Islet precursor cell (in vitro differentiated cells): ENCODE measurements at regions not wholly inside any gene's neighbourhood (a gene's known extent, or its start where the extent isn't known, plus 50 kb on each side); places are given as distances from the start of the nearest gene placed in this dataset.

ENCODE experiments used
- DNase-seq: peaks from one replicate; pipeline ENCODE4 v3.0.0-alpha.2; 2018

DNA sequence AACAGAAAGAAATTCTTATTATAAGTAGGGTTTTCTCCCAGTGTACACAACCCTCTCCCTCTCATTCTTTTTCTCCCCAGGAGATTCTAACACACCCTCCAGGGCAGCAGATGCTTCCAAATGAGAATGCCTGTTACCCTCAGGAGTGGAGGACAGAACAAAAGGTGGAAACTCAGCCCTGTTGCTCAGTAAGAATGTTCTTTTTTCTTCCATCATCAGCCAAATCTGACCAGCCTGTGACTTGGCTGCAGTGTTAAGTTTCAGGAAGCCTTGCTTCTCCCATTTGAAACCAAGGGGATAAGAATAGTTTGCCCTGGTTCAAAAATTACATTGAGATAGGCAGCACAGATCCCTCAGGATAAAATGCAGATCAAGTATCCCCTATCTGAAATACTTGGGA, 77.5 kb upstream of the EEPD1 start:
- DNase-seq, result no peak

DNA sequence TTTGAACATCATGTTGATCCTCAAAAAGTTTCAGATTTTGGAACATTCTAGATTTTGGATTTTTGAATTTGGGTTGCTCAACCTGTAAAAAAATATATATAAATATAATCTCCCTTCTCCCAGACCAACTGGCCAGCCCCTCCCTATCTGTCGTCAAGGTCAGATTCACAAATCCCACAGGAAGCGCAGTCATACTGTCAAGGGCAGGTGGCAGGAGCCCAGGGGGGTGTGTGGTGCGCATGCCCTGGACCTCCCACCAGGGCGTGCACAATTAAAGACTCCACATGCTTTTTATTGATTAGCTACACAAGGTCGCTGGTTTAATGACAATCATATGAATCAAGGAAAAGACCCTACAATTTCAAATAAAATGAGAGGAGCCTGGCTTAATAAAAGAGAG, 77.0 kb upstream of the EEPD1 start:
- no peak for DNase-seq

DNA sequence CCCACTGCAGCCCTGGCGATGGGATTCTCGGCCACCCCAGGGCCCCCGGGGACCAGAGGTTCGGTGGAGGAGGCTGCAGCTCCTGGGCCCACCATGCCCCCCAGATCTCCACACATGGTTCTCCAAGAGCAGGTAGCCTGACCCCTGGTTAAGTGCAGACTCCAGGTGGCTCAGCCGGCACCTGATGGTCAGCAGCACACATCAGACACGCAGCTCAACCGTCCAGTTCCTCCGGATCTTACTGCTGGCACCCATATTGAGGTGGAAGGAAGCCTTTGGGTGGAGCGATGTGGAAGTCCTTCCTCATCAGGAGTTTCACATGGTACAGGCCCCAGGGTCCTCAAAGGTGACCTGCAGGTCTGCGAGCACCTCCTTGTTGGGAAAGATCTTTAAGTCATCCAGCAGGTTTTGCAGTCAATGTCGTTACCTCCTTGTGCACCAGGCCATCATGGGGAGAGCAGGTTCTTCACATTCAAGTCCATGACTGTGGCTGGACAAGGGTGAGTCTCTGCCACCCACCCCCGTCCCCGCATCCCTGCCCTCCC, 74.2 kb upstream of the EEPD1 start:
- no peak for DNase-seq

DNA sequence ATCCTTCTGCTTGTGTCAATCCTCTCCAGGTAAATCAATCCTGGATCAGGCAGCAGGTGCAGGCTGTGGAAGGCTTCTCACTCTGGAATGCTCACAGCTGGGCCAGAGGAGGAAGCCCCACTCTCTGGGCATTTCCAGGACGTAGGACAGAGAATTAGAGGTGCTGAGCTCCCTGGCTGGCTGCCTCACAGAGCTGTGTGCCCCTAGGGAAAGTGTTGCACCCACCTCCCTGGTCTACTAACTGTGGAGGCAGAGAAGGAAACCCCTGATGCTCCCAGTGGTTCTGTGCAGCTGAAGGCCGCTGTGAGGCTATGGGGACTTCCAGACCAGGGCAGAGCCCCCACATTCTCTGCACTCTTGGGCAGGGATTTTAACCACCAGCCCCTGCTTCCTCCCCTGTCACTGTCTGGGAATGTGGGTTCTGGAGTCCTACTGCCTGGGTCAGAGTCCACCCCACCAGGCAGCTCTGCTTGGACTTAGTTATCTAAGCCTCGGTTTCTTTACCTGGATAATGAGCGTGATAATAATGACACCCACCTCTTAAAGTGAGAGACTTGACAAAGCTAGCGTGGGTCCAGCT, 73.5 kb upstream of the EEPD1 start:
- peak; percentile 57 for DNase-seq

DNA sequence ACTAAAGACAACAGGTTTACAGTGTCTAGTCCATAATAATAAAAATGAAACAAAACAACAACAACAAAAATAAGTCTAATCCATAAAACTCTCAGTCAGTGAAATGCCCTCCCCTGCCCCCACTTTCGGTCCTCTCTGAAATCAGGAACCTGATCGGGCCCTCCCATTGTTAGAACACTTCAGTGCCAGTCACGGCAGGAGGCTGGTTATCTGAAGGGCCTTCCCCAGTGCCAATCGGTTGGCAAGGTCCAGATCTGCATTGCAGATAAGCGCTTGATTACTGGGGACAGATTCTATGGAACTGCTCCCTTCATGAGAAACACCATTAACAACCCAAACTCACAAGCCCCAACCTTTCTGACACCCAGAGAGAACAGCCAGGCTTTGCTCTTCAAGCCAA, 72.2 kb upstream of the EEPD1 start:
- no peak for DNase-seq

DNA sequence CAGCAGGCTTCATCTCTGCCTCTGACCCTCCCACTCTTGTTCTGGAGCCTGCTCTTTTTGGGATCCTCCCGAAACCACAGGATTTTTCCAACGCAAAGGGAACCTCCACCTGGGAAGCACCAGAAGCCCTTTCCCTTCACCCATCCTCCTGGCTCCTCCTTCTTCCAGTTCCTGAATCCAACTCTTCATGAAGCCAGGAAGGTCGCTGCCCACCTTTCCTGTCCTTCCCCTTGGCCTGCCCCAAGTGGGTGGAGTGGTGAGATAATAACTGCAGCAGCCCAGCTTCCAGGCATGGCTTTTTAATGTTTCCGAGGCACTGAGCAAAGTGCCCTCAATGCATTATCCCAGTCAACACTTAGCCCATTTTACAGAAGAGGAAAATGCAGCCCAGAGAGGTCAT, 70.8 kb upstream of the EEPD1 start:
- DNase-seq, result no peak

DNA sequence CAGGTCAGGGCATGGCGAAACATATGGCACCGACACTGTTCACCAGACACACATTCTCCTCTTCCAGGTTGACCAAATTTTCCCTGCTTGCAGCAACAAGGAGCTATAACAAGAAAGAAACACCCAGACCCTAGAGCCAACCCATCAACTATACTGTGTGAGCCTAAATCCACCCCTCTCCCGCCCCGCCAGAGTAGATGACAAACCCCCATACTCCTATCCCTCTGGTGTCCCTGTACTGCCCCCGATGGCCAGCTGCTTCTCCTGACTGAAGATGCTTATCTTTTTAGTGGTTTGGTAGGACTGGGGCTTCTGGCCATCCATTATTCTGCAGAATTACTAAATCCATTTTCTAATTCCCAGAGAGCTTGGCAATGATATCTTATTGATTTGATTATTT, 70.1 kb upstream of the EEPD1 start:
- no peak for DNase-seq

DNA sequence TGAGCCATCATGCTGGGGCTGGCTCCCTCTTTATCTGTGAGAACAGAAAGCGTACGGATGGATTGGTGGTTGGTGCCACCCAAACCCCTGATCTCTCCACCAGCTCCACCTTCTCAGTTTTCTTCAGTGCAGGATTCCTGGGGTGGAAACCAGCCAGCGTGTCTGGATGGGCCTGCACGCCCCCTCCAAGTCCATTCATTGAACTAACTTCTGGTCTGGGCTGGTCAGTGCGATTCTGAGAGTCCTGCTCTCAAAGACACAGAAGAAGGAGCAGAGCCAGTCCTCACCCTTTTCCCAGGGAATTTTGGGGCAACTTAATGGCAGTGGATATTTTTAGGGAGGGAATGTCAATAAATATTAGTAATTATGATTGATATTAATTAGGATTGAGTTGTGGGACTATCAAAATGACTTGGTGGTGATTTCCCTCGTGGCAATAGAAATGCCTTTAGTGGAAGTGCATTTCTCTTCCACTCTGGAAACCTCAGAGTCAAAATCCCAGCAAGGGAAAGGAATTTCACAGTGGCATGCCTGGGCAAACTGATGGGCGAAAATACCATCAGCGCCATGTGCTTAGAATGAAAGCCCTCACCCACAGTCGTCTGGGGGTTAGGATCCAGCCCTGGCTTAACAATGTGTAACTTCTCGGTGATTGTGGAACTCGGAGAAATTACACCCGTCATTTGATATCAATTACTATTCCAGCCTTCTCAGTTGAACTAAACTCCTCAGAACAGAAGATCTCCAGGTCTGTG, 69.3 kb upstream of the EEPD1 start:
- DNase-seq, result no peak

DNA sequence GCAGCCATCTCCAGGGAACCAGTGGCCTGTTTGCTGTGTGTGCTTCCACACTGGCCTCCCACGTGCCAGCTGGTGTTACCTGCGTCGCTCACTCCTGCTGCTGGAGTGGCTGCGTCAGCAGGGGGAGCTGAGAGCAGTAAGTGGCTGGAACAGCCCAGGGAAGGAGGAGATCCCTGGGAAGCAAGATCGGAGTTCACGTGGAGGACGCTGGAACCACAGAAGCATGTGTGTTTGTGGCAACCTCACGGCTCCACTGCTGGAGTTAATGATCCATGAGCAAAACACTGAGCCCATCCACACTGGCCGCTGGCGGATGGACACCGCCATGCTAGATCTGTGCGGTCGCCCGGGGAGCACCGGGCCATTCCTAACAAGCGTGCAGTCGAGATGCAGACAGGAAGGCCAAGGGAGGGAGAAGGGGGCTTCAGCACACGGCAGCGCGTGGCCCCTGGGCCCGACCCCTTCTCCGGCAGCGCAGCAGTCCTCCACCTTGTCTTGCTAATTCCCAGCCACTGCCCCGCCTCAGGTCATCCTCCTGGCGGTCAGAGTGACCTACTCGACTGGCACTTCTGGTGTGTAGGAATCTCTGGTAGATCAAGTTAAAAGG, 68.5 kb upstream of the EEPD1 start:
- peak; percentile 83 for DNase-seq

DNA sequence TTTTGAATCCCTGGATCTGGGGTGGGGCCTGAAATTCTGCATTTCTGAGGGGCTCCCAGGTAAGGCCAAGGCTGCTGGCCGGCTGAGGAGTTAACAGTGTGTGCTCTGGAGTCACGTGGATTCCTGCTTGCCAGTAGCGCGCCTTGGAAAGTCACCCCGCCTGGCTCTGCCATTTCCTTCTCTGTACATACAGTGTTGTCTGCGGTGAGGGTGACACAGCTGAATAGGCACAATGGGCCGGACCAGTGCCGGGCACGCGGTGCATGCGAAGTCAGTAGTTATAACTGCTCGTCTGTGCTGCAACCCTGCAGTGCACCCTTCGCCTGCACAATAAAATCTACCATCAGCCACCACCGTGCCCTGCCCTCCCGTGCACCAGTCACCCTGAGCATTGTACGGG, 68.0 kb upstream of the EEPD1 start:
- no peak for DNase-seq

DNA sequence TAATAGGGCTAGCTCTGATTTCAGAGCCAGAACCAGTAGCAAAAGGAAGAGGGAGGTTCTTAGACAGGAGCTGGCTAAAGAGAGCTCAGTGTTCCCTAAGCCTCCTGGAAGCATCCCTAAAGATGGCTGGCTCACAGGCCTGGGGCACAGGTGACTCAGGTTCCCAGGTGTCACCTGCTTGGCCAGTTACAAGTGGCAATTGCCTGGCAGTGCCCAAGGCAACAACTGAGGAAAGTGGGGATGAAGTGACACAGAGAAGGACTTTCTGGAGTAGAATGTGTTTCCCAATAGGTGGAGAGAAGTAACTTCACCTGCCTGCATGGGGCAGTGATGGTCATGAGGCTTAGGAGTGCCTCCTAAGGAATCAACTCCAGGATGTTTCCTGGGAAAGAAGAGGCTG, 66.5 kb upstream of the EEPD1 start:
- no peak for DNase-seq

DNA sequence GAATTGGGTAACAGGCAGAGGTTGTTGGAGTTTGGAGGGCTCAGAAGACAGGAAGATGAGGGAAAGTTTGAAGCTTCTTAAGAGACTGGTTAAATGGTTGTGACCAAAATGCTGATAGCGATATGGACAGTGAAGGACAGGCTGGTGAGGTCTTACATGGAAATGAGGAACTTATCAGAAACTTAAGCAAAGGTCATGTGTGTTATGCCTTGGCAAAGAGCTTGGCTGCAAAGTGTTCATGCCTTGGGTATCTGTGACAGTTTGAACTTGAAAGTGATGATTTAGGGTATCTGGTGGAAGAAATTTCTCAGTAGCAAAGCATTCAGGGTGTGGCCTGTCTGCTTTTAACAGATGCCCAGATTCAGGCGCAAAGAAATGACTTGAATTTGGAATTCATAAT, 64.5 kb upstream of the EEPD1 start:
- no peak for DNase-seq

DNA sequence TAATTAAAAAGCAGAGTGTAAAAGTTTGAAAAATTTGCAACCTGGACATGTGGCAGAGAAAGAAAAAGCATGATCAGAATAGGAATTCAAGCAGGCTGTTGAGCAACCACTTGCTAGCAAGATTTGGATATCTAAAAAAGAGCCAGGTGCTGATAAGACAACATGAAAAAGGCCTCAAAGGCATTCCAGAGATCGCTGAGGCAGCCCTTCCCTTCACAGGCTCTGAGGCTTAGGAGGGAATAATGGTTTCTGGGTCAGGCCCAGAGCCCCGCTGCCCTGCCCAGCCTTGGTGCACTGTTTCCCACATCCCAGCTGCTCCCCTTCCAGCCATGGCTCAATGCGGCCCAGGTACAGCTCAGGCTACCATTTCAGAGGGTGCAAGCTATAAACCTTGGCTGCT, 64.1 kb upstream of the EEPD1 start:
- DNase-seq, result no peak

DNA sequence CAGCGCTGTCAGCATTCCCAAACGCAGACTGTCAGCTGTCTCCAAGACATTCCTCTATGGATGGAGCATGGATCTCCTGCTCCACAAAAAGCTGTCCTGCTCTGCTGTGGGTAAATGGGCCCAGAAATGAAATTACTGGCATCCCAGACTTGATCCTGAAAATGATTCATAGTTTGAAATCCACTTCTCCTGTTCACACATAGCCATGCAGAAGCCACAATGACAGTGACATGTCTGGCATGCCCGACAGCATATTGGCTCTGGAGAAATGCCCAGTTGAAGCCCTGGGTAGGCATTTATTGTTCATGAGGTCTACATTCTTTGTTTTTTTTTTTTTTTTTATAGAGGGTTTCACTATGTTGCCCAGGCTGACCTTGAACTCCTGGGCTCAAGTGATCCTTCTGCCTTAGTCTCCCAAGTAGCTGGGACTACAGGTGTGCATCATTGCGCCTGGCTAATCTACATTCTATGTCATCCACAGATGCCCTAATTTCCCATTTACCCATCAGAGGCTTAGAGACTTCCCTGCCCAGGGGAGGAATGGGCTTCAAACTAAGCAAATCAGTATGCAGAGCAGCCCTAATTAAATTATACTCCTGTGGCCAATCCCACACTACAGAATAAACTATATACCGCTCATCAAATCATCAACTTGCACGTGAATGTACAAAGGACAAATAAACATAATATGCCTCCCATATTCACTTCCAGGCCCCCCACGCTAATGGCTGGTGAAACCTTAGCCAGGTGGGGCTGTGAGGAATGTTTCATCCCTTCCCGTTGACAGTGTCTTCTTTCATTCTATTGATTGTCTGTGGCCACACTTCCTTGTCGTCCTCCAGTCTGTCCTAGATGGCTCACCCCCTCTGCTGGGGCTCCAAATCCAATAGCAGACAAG, 61.8 kb upstream of the EEPD1 start:
- DNase-seq, result no peak

DNA sequence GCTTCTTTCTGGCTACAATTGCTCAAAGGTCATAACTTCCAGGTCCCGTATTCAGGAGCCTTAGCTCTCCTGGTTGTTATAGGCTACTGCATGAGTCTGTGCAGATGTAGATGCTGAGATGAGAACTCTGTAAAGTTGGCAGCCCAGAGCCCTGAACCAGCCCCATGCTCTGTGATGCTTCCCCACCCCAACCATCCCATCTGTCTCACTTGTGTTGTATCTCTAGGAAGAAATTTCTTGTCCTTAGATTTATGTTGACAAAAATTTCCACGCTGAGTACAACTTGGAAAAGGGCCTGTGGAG, 61.2 kb upstream of the EEPD1 start:
- DNase-seq, result no peak

DNA sequence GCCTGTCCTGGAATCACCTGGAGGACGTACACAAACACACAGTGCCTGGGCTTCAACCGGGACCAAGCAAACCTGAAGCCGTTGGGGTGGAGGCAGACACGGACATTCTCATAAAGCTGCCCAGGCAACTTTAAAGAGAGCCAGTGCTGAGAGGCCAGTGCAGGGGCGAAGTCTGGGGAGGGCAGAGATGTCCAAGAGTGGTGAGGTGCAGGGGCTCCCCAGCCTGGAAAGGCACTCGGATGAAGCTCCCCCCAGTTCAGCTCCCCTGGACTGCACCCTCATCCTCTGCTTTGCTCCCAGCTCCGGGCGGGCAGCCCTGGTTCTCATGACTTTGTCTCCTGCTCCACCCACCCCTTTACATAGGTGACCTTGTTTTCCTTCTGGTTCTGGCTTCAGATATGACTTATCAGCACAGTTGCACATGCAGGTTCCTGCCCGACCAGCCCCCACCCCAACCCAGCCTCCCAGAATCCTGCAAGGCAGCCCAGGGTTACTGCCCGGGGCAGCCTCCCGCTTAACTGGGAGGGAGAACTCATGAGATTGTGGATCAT, 60.8 kb upstream of the EEPD1 start:
- DNase-seq, result no peak

DNA sequence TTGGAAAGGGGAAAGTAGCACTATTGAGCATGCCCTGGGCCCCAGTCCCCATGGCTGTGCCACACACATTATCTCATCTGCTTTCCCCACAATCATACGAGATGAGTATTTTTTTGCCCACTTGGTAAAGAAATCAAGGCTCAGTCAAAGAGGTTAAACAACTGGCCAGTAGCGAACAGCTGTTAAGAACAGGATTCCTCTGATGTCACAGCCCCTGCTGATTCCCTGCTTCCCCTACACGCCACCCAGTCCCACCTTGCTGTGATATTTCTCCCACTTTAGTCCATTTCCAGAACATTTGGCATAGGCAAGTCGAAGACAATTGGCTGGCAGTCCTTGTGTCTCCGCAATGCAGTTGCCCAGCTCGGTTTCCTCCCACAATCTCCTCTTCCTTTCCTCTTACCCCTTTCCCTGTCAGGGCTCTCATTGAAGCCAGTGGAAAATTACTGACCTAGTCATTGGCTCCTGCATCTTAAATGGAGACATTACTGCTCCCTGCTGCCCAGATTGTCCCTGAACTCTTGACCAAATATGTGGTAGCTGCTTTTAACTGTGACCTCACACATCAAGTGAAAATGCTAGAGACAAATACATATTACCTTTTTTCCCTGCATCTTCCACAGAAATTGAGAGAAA, 56.5 kb upstream of the EEPD1 start:
- DNase-seq, result no peak

DNA sequence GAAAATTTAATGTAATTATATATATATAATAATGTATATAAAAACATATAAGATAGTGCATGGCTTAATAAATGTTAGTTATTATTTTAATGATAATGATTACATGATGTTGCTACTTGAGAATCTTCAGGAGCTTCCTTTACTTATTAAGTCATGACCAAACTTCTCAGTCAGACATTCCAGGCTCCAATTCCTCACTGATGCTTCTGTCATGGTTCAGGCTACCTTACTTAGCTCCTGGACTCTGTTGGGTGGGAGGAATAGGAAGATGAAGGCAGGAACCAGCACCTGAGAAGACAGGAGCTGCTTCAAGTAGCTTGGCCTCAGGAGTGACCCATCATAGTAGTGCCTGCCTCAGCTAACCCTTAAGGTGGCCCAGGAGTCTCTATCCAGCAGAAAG, 55.0 kb upstream of the EEPD1 start:
- DNase-seq, result no peak

DNA sequence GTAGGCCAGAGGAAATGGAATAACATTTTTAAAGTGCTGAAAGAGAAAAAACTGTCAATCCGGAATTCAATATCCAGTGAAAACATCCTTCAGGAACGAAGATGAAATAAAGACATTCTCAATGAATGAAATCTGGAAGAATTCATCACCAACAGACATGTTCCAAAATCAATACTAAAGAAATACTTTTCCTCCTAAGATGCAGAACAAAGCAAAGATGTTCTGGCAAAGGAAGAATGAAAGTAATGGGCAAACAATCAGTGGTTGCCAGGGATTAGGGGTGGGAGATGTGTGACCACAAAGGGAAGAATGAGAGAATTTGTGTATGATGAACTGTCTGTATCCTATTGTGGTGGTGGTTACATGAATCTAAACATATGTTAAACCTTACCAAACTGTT, 52.8 kb upstream of the EEPD1 start:
- DNase-seq, result no peak

DNA sequence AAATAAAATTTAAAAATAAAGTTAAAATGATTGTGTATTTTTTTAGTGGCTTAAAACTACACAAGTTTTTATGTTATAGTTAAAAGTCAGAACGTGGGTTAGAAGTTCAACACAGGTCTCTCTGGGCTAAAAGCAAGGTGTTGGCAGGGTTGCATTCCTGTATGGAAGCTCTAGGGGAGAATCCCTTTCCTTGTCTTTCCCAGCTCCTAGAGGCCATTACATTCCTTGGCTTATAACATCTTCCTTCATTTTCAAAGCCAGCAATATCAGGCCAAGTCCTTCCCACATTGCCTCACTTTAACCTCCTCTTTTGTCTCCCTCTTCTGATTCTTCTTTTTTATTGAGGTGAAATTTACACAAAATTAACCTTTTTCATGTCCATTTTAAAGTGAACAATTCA, 52.4 kb upstream of the EEPD1 start:
- no peak for DNase-seq
